GM21367 (cell line): ENCODE measurements at regions not wholly inside any gene's neighbourhood (a gene's known extent, or its start where the extent isn't known, plus 50 kb on each side); places are given as distances from the start of the nearest gene placed in this dataset.
"Not testable (repeated sequence)": the region's sequence is repeated elsewhere in the genome, so short reads cannot be mapped to it uniquely, and the experiment has no call there.

Source experiments
- ATAC-seq: cut with Tn5 transposase; IDR thresholded peaks from one replicate; pipeline ENCODE4 v1.9.1; 2021; ENCODE audit not compliant: unreplicated experiment

GRCh38 chr15:91356083-91356482 is 256.0 kb downstream of the SV2B start:
- no peak for ATAC-seq

GRCh38 chr15:91357011-91357410 is 257.0 kb downstream of the SV2B start:
- ATAC-seq: no peak

GRCh38 chr15:91357486-91357885 is 257.4 kb downstream of the SV2B start:
- no peak for ATAC-seq

DNA sequence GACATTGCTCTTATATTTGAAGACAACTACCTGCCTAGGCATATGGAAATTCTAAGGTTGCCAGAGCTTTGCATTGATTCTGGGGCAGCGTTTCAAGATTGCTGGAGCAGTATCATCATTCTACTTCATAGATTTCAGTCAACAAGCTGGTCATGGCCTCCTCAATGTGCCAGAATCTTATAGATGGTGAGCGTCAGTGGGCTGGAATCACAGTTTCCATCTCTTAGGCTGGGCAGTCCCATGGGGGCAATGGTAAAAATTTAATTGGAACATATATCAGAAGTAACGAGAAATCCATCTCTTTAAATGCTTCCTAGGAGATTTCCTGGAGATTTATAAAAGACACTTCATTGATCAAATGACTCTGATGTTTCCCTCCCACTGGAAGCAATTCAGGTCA is 258.3 kb downstream of the SV2B start:
- ATAC-seq: no peak

DNA sequence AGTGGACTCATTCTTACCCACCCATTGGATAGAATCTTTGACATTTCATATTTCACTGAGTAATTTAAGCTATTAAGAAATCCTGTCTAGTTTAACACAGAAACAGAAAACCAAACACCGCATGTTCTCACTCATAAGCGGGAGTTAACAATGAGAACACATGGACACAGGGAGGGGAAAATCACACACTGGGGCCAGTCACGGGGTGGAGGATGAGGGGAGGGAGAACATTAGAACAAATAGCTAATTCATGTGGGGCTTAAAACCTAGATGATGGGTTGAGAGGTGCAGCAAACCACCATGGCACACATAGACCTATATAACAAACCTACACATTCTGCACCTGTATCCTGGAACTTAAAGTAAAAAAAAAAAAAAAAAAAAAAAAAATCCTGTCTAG is 261.6 kb downstream of the SV2B start:
- ATAC-seq: not testable (repeated sequence)

- ATAC-seq: no peak
Measured at GRCh38 chr15:91366111-91366510, 266.1 kb downstream of the SV2B start.

DNA sequence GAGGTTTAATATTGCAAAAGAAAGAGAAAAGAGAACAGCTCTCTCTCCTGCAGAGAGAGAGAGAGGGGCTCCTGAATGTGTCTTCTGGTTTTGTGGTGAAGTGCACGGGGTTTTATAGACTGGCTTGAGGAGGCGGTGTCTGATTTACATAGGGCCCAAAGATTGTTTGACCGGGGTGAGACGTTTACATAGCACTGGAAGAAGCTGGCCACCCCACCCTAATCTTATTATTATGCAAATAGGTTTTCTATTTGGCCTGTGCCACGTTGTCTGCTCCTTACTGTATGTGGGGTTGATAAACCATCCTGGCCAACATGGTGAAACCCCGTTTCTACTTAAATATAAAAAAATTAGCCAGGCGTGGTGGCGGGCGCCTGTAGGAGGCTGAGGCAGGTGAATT is 268.6 kb downstream of the SV2B start:
- no peak for ATAC-seq

GRCh38 chr15:91369823-91370222 is 269.8 kb downstream of the SV2B start:
- no peak for ATAC-seq

DNA sequence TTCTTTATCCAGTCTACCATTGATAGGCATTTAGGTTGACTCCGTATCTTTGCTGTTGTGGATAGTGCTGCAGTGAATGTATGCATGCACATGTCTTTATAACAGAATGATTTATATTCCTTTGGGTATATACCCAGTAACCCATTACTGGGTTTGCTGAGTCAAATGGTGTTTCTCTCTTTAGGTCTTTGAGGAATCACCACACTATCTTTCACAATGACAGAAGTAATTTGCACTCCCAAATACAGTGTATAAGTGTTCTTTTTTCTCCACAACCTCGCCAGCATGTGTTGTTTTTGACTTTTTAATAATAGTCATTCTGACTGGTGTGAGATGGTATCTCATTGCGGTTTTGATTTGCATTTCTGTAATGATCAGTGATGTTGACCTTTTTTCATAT is 271.3 kb downstream of the SV2B start:
- not testable (repeated sequence) for ATAC-seq

DNA sequence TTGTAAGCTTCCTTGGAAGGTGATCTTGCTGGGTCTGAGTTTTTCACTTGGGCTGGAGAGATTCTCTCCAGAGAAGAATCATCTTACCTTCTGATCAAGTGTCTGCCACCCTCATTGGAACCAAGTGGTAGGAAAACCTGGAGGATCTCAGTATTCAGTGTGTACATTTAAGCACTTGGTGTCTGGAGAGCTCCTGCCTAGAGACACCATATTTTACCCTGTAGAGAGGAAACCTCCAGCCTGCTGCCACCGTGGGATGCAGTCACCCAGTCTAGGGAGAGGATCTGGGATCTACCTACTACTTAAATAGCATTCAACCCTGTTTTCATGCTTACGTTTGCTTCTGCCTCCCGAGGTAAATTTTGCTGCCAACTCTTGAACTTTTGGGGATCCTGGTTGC is 274.3 kb downstream of the SV2B start:
- no peak for ATAC-seq

DNA sequence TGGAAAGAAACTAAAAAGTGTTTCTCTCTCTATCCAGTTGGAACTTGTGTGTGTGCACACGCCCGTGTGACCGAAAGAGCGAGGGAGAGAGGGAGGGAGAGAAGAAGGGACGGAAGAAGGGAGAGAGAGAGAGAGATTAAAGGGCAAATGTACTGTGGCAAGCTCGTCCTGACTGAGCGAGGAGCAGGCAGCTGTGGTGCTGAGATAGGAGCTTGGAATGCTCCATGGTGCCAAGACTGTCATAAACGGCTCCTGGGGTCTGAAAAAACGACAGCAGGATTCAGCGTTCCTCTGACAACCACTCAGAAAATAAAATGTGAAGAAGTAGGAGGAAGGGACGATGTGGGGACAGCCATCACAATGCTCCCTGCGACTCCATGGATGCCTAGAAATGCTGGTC is 276.0 kb downstream of the SV2B start:
- ATAC-seq: no peak

DNA sequence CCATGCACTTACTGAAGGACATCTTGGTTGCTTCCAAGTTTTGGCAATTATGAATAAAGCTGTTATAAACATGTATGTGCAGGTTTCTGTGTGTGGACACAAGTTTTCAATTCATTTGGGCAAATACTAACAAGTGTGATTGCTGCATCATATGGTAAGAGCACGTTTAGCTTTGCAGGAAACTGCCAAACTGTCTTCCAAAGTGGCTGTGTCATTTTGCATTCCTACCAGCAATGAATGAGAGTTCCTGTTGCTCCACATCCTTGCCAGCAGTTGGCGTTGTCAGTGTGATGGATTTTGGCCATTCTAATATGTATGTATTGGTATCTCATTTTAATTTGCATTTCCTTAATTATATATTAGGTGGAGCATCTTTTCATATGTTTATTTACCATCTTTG is 280.1 kb downstream of the SV2B start:
- ATAC-seq: no peak

DNA sequence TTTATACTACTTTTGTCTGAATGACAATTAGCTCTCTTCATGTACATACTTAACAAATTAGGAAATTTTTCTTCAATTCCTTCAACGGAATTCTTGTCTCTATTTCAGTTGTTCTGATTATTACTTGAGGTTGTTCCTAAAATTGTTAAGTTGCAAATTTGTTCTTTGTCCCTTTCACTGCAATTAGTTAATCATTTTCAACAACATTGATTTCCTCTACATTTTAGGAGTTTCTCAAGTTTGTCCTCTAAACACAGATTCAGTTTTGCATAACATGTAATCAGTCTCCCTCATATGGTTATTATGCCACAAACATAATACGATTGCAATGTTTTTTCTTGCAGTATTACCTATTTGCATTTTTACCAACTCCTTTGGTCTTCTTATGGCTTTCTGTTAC is 283.5 kb downstream of the SV2B start:
- ATAC-seq: no peak

DNA sequence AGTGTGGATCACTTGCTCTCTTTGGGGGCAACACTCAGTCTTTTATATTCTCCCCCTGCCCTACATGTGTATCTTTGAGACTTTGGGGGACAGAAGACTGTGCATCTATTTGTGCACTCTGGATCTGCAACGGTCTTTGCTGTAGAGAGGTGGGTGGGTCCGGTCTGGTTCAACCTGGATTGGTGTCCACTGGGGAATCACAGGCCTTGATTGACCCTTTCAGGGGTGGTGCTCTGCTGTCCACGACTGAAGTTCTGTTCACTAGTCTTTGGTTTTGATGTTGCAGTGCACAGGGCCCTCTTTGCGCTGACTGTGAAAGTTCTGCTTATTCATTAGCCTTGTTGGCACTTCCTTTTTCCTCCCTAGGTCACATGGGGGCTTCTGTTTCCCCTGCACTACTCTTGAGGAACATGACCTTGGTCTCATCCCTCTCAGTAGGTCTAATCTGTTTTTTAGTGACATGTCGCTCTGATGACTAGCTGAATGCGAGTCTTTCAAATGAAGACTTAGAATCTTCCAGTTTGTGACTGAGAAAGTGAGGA is 284.2 kb downstream of the SV2B start:
- ATAC-seq: no peak

- ATAC-seq: no peak
Measured at GRCh38 chr15:91385311-91385710, 285.3 kb downstream of the SV2B start.

DNA sequence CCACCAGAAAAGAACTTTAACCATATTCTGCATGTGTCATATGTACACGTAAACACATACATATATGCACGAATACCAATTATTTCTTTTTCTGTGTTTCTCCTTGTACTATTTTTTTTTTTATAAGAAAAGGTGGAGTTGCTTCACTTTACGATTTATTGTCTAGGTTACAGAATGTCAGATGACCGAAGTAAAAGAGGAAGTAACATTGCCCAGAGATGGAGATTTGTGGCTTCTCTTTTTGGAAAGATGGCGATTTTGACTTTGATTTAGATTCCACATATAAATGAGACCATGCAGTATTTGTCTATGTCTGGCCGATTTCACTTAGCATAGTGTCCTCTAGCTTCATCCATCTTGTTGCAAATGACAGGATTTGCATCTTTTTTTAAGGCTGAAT is 293.1 kb downstream of the SV2B start:
- ATAC-seq: no peak

- no peak for ATAC-seq
Measured at GRCh38 chr15:91400481-91400880, 300.4 kb downstream of the SV2B start.

DNA sequence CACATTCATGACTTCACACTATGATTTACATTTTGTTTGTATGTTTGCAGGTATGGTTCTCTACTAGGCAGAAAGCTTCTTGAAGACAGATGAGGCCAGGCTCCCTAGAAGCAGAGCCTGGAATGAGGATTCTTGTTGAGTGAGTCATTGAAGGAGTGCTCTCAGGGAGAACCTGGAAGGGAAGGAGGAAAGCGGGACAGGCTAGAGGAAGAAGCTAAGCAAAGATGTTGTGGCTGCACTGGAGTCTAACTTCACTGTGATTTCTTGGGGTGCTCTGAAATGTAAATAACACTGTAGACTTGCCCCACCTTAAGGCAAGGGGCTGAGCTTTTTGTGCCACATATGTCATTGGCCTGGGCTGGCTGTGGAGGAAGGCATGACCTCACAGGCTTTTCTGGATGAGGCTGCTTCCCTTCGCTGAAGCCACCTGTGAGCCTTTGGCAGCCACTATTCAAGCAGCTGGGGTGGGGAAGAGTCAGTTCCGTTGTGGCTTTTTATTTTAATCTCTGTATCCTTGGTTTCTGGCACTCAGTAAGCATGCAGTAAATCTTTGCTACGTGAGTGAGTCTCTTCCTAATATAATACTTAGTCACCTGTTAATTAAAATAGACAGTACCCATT is 307.3 kb downstream of the SV2B start:
- no peak for ATAC-seq

- no peak for ATAC-seq
Measured at GRCh38 chr15:91408476-91409076, 308.5 kb downstream of the SV2B start.

GRCh38 chr15:91409387-91409786 is 309.3 kb downstream of the SV2B start:
- no peak for ATAC-seq

- ATAC-seq: no peak
Measured at GRCh38 chr15:91411586-91411985, 311.5 kb downstream of the SV2B start.

DNA sequence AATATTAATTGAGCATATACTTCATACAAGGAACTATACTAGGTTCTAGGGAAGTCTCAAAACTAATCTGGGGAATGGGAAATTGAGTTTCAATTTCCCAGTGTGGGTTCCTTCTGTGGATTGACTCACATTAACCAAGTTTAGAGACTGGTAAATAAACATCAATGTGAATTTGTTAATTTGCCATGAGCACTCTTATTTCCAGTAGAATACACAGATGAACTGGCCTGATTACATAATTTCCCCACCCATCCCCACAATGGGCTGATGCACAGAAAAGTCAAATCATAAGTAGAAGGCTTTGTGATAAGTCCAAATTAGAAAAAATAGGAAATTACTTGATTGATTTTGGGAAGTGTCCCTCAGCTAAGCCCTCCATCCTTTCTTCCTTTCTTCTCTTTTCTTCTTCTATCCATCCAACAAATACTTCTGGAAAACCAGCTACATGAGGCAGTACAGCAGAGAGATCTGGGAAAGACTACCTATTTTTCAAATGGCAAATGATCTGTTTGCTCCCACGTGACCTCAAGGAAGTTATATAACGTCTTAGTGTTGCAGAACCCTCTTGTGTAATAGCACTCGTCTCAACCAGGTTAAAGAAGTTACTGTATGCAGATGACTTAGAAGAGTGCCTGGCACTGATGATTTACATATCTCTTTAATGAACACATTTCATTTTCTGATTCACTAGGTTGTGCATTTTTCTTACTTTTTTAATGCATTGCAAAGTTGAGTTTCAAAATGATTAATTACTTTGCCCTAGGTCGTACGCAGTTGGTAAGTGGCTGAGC is 312.3 kb downstream of the SV2B start:
- ATAC-seq: no peak
